ENCODE measurements at regions not wholly inside any gene's neighbourhood (a gene's known extent, or its start where the extent isn't known, plus 50 kb on each side); places are given as distances from the start of the nearest gene placed in this dataset.

GRCh38 chr10:3224241-3224640 lies 51.7 kb upstream of the PITRM1 start:
- DNase-seq = no peak

DNA sequence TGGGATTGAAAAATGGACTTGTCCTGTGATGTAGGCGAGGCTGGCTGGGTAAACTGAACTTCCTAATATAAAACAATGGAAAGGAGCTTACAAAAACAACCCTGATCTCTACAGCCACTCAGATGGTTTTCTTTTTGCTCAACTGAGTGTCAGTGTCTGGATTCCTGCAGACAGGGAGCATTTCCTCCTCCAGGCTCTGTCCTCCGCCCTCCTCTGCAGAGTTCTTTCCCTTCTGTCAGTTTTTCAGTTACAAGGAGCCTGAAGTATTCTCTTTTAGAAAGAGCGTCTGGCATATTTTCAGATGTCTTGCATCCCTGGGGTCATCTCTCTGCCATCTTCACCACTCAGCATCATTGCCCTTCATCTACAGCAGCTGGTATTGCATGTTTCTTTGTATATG lies 50.0 kb upstream of the PITRM1 start:
- no peak for DNase-seq

Data from amygdala (tissue), 56 donors.